ENCODE measurements at regions not wholly inside any gene's neighbourhood (a gene's known extent, or its start where the extent isn't known, plus 50 kb on each side); places are given as distances from the start of the nearest gene placed in this dataset.
"Not testable (repeated sequence)": the region's sequence is repeated elsewhere in the genome, so short reads cannot be mapped to it uniquely, and the experiment has no call there.

DNA sequence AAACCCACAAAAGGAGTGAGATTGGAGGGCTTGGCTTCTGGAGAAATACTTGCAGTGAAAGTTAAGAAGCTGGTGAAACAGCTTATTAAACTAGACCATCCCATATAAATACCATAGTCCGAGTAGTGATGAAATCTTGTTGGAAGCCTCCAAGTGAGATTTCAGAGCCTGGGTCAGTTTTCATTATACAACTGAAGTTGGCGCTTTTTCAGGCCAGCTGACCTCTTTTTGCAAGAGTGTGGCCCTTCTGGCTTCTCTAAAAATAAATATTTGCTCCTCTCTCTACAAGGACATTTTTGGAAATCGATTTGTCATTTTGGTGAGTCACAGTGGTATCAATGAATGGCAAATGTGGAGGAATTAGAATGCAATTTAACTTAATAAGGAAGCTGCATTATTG, 51.2 kb upstream of the THRB start:
- no peak for DNase-seq

DNA sequence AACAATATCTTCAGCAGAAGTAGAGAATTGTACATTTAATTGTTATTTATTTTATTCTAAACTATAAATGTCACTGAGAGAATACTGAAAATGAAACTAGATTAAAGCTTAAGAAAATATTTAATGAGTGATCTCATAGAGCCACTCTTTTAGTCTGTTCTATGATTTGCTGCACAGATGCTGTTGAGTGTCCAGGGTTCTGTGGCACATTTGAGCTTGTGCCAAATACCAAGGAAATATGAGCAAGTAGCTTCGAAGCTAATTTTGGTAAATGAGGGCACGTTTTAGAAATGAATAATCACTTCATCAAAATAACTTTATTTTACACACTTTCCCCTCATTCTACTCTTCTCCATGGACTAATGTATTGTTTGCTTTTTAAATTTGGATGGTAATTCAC, 53.6 kb upstream of the THRB start:
- no peak for DNase-seq

DNA sequence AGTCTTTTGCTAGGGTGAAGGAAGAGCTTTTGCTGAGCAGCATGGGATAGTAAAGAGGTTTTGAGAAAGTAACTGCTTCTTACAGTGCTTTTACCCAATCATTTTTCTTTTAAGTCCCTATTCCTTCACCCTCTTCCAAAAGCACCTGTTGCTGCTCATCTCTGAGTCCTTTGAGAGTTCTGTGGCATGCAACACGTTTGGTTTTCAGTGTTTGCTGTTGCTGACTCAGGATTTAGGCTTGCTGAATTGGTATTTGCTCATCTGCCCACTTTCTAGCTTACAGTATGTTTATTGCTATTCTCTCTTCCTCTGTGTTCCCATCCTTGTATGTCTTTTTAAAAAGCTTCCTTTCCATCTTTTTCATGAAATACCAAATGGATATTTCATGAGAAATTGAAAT, 55.9 kb upstream of the THRB start:
- no peak for DNase-seq

GRCh38 chr3:24551626-24552025, 57.0 kb upstream of the THRB start:
- no peak for DNase-seq

GRCh38 chr3:24562895-24563294, 68.2 kb upstream of the THRB start:
- DNase-seq: no peak

DNA sequence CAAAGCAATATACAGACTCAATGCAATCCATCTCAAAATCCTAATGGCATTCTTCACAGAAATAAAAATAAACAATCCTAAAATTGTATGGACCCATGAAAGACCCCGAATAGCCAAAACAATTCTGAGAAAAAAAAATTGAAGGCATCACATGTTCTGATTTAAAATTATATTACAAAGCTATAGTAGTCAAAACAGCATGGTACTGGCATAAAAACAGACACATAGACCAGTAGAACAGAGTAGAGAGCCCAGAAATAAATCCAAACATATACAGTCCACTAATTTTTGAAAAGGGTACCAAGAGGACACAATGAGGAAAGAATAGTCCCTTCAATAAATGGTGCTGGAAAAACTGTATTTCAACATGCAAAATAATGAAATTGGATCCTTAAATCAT, 70.4 kb upstream of the THRB start:
- no peak for DNase-seq

DNA sequence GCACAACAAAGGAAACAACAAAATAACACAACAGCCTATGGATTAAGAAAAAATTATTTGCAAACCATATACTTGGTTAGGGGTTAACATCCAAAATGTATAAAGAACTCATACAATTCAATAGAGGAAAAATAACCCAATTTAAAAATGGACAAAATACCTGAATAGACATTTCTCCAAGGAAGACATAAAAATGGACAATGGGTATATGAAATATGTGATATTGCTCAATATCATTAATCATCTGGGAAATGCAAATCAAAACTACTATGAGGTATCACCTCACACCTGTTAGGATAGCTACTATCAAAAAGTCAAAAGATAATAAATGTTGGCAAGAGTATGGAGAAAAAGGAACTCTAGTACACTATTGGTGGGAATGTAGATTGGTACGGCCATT, 71.0 kb upstream of the THRB start:
- DNase-seq: no peak

DNA sequence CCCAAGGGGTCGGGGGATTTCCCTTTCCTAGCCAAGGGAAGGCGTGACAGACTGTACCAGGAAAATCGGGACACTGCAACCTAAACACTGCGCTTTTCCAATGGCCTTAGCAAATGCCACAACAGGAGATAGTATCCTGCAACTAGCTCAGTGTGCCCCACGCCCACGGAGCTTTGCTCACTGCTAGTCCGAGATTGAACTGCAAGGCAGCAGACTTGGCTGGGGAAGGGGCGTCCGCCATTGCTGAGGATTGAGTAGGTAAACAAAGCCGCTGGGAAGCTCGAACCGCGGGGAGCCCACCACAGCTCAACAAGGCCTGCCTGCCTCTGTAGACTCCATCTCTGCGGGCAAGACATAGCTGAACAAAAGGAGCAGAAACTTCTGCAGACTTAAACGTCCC, 72.3 kb upstream of the THRB start:
- no peak for DNase-seq

- not testable (repeated sequence) for DNase-seq
Measured at GRCh38 chr3:24572409-24572808, 77.8 kb upstream of the THRB start.

DNA sequence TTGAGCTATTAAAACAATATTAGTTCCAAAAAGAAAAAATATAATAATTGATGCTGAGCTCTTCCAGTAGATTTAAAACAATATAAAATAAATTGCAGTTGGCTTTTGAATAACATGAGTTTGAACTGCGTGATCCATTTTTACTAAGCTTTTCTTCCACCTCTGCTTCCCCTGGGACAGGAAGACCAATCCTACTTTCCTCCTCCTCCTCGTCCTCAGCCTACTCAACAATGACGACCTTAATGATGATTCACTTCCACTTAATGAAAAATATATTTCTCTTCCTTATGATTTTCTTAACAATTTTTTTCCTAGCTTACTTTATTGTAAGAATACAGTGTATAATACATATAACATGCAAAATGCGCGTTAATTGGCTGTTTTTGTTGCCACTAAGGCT, 78.9 kb upstream of the THRB start:
- DNase-seq: no peak

DNA sequence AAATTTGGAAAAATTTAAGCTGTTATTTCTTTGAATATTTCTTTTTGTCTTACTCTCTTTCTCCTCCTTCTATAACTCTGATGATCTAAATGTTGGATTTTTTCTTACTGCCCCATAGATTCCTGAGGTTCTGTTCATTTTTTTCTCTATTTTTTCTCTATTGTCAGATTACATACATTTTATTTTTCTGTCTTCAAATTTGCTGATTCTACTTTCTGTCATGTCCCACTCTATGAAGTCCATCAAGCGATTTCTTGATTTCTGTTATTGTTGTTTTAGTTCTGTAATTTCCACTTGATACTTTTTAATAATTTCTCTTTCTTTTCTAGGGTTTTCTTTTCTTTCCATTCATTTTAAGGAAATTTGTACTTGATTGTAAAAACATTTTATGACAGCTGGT, 83.7 kb upstream of the THRB start:
- DNase-seq: no peak

- DNase-seq: no peak
Measured at GRCh38 chr3:24578951-24579421, 84.3 kb upstream of the THRB start.

DNA sequence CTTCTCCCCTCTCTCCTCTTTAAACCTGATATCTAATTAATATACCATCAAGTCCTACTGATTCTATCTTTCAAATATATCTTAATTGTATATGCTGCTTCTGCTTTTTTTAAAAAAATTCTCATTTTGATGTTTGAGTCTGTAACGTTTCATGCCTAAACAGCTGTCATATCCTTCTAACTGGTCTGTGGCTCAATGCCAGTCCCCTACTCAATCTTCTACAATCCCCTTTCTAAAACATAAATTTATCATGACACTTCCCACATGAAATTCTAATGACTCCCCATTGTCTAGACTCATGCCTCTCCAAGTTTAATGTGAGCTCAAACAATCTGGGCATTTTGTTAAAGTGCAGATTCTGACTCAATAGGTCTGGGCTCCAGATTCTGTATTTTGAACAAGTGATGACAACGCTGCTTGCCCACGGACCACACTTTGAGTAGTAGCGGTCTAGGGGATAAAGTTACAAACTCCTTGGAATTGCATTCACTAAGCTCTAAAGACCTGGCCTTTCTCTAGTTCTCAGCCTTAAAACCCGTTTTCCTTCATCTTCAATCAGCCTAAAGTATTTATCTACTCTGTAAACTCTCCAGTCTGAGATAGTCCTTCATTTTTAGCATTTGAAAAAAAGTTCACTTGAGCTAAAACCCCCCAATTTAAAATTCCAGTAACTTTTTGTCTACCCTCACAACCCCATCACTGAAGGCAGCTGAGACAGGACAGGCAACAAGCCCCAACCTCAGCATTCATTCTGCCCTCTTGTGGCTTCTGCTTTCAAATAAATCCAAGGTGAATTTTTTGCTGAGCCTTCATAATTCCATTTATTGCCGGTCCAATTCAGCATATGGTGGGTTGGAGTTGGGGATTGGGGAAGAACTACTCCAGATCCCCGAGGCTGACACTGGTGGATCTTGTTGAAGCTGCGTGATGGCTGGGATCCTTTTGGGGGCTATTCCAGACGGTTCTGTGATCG, 88.1 kb upstream of the THRB start:
- no peak for DNase-seq

GRCh38 chr3:24586920-24587319, 92.3 kb upstream of the THRB start:
- no peak for DNase-seq

DNA sequence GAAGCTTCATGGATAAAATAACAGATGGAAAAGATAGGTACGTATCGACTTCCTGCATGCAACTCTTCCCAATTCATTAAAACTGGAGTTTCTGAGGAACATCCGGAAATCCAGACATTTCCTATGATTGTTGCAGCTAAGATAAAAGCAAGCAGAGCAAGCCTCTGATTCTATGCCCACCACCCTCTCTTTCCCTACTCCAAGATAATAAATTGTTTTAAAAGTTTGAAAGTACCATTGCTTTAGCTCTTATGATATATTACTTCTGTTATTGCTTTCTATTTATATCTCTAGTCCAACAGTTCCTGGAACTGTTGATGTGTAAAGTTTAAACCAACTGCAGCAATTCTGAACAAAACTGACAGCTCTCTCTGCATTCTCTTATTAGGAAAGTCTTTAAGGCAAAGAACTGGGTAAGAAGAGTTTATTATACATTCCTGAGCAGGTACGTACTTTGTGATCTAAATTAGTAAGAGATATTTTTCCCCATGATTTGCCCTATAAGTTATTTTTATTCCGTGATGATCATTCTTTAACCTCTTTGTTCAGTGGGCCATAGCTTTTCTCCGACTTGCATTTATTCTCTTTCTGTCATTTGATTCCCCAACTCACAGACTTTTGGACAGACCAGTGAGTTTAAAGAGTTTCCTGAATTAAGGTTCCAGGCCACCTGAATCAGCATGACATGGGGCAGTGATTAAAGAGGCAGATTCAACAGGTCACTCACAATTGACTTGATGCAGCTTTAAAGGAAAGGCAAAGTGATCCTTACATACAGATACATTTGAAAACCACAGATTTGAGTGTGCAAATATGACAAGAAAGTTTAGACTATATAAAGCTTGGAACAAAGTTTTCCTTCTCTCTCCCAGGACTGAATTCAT, 94.2 kb upstream of the THRB start:
- no peak for DNase-seq

- no peak for DNase-seq
Measured at GRCh38 chr3:24589513-24589851, 94.8 kb upstream of the THRB start.

DNA sequence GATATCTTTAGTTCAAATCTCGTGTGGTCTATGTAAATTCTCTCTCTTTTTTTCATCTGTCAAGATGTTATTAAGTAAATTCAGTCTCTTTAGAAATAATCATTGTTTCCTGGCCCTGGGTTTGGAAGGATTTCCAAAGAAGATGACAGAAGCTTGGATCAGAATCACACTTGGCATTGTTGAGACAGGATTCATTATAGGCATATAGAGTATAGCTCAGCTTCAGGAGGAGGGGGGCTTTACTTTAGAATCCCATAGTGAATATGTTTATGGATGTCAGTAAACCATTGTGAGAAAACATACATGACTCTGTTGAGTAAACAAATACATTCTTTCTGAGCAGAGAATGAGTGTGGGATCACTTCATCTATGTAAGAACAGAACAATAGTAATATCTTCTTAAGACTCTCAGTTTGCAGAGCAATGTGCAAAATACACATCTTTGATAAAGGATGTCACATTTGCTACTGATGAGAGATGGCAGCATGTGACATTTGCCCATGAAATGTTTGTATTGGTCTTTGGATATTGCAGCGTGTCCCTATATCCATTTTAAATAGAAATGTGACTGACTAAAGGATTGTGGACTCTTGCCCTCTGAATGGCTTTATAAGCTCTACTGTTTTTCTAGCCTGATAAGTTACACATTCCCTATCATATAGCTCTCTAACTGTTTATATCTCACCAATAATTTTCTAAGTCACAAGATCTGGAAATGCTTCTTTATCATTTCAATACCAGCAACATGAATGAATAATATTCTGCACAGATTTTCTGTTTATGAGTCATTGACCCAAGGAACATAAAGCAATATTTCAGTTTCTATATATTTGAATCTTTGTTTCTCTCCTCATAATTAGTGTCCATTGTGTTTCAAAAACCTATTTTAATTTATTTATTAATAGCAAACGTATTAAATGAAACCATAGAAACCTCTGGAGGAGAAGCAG, 95.6 kb upstream of the THRB start:
- no peak for DNase-seq

DNA sequence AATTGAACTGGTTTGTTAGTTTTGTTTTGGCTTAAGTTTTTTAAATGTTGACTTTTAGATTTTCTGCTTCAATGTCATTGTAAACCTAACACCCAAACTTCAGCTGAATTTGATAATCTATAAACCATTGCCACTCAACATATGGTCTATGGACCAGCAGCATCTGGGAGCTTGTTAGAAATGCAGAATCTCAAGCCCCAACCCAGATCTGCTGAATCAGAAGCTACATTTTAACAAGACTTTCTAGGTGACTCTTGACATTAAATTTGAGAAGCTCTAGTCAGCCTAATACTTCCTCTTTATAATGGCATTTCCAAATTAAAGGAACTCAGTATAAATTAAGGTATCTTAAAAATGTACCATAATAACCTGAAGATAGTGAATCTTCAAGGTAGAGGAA, 96.5 kb upstream of the THRB start:
- DNase-seq: no peak

DNA sequence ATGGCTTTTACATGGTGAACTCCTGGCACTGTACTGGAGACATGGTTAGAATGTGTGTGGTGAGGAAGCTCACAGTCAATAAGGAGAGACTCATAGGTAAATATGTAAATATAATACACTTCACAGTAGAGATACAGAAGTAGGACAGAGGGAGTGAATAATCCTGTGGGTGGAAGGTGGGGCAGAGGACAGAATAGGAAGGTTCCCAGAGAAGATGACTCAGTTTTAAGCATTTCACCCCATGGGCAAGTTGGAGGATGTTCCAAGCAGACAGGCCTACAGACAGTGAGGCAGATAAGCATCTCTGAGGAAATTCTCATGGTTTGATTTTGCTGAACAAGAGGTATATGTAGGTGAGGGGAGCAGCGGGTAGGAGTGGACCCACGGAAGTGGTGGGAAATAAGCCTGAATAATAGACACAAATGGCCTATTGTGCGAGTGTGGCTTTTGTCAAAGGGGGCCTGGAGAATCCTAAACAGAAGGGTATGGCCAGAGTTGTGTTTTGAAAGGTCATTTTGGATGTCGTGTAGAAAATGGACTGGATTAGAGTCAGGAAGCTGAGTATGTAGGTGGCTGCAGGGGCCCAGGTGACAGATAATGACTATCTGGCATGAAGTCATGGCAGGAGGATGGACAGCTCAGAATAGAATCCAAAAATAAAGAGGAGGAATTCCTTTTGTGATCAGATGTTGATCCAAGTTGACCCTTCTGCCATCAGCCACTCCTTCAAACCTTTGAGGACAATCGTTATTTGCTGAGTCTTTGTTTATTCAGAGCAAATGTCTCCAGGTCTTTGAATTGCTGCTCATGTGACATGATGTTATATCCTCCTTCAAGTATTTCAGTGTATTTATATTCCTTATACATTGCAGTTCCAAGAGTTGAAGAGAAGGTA, 97.3 kb upstream of the THRB start:
- no peak for DNase-seq

GRCh38 chr3:24594161-24594560, 99.5 kb upstream of the THRB start:
- no peak for DNase-seq

DNA sequence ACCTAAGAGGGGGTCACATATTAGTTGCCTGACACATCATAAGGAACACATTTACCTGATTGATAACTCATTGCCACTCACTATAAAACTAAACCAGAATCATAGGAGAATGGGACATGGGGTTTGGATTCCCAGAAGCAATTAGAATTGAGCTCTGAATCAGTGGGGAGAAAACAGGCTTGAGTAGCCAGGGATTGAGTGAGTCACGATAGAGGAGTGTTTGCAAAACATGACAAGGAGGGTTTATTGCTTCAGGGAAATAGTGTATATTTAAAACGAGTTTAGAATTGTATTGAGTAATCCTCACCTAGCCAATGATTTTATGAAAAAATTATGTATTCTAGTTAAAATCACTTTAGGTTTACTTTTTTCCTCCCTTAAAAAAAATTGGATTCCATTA, 101.1 kb upstream of the THRB start:
- DNase-seq: no peak

DNA sequence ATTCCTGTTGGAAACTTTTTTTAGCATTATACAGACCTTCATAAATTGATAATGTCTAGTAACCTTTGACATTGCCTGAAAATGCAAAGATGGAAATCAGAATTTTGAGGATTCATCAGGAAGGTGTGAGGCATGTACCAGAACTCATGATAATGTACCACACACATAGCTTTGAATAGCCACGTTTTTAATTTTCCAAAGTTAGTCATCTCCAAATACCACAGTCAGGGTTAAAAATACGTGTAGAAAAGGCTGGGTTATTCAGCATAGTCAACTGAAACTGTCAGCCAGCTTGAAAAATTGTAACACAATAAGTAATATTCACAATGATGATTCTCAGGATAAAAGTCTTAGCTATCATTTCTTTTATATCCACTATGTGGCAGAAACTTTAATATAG, 102.0 kb upstream of the THRB start:
- DNase-seq: no peak

Data from T-helper 9 cell (primary cell).